Esophagus muscularis mucosa (tissue), 4 donors: ENCODE measurements at regions not wholly inside any gene's neighbourhood (a gene's known extent, or its start where the extent isn't known, plus 50 kb on each side); places are given as distances from the start of the nearest gene placed in this dataset.

Source experiments
- DNase-seq: peaks from one replicate; pipeline ENCODE4 v3.0.0-alpha.2; 2017; ENCODE audit errors: extremely low spot score
- H3K27ac ChIP-seq, 4 donors: fragments of 200-600 bp; sonication (generic); replicated peaks in 1 of 4; 1 replicate in 3 of 4; 2 replicates in 1 of 4; pipeline ENCODE4 v1.5.1; 2016 to 2019; ENCODE audit warnings: mild to moderate bottlenecking in 1 of 4
- H3K27me3 ChIP-seq, 4 donors: fragments of 200-600 bp; sonication (generic); one replicate each; pipeline versions ENCODE4 v1.5.1 to v1.6.0; 2016 to 2019
- H3K36me3 ChIP-seq, 4 donors: fragments of 200-600 bp; sonication (generic); one replicate each; pipeline ENCODE4 v1.5.1; 2016 to 2019
- H3K4me1 ChIP-seq, 4 donors: fragments of 200-600 bp; sonication (generic); one replicate each; pipeline ENCODE4 v1.5.1; 2016 to 2019
- H3K4me3 ChIP-seq, 4 donors: fragments of 200-600 bp; sonication (generic); 1 replicate in 2 of 4; 2 replicates in 2 of 4; pipeline ENCODE4 v1.5.1; 2016 to 2019; ENCODE audit warnings: mild to moderate bottlenecking in 4 of 4, moderate library complexity in 1 of 4
- H3K9me3 ChIP-seq, 4 donors: fragments of 200-600 bp; sonication (generic); 1 replicate in 3 of 4; 2 replicates in 1 of 4; pipeline ENCODE4 v1.5.1; 2016 to 2019
- CTCF ChIP-seq, 3 experiments: fragments of 200-600 bp in 2 of 3; fragments of 450-650 bp in 1 of 3; sonication (generic) in 2 of 3; IDR thresholded peaks; one replicate each; pipeline ENCODE4 v1.5.1; 2017 to 2019; ENCODE audit warnings: antibody characterized with exemption in 3 of 3, mild to moderate bottlenecking in 2 of 3, moderate library complexity in 1 of 3
- EP300 ChIP-seq: sonication (generic); formaldehyde crosslinking; IDR thresholded peaks from one replicate; pipeline ENCODE4 v1.6.1; 2017; ENCODE audit warnings: antibody characterized with exemption
- POLR2A ChIP-seq: fragments of 450-650 bp; IDR thresholded peaks from one replicate; pipeline ENCODE4 v1.6.1; 2017; ENCODE audit warnings: antibody characterized with exemption, moderate library complexity, mild to moderate bottlenecking, low read depth
- POLR2AphosphoS5 ChIP-seq, 2 donors: sonication (generic); formaldehyde crosslinking; IDR thresholded peaks; one replicate each; pipeline ENCODE4 v1.6.1; 2017; ENCODE audit warnings: antibody characterized with exemption in 2 of 2
- WGBS: methylation state at CpG from one replicate; pipeline ENCODE4 v1.1.5; 2018; 5-methylcytosine and 5-hydroxymethylcytosine counted together
- intact Hi-C: fragments of 100-400 bp; cut with DNase I; formaldehyde crosslinking; loops from one replicate; pipeline ENCODE4 v1.15.1; 2023

GRCh38 chr4:175418516-175418915 is 393.5 kb downstream of the GPM6A start:
- intact Hi-C loops: no loop called here
- WGBS: 79% methylated on average over 3 of the region's 3 CpGs
- H3K9me3 ChIP-seq: peaks cover 0 to 32% (median 2%) of the 10 kb centered on the region in 4 donors

GRCh38 chr4:175419236-175419718 is 392.8 kb downstream of the GPM6A start:
- no peaks in the 10 kb centered on the region for H3K27me3 ChIP-seq
- 62% methylated on average over 2 of the region's 2 CpGs for WGBS
- H3K4me3 ChIP-seq: no peak overlapping the region
- intact Hi-C loops: no loop called here
- DNase-seq: no peak
- H3K9me3 ChIP-seq: peaks cover 0 to 24% (median 2%) of the 10 kb centered on the region in 4 donors
- no peaks in the 10 kb centered on the region for H3K36me3 ChIP-seq
- TF ChIP-seq POLR2AphosphoS5 (IDR thresholded peaks at IDR 0.05) (no peak), CTCF (IDR thresholded peaks at IDR 0.05) (no peak), POLR2A (no peak), EP300 (no peak)
- H3K27ac ChIP-seq: no peak overlapping the region
- no peaks in the 10 kb centered on the region for H3K4me1 ChIP-seq

More at GRCh38 chr4:175418516-175418915, 393.5 kb downstream of the GPM6A start:
- H3K27ac ChIP-seq: no peak overlapping the region
- H3K4me1 ChIP-seq: no peaks in the 10 kb centered on the region
- no peak overlapping the region for H3K4me3 ChIP-seq
- H3K27me3 ChIP-seq: no peaks in the 10 kb centered on the region
- no peaks in the 10 kb centered on the region for H3K36me3 ChIP-seq
- DNase-seq: no peak
- TF ChIP-seq CTCF (IDR thresholded peaks at IDR 0.05) (no peak), POLR2AphosphoS5 (IDR thresholded peaks at IDR 0.05) (no peak), POLR2A (no peak), EP300 (no peak)

GRCh38 chr4:175421506-175421905 is 390.6 kb downstream of the GPM6A start:
- no peaks in the 10 kb centered on the region for H3K4me1 ChIP-seq
- H3K27ac ChIP-seq: no peak overlapping the region
- no peaks in the 10 kb centered on the region for H3K27me3 ChIP-seq
- 65% methylated on average over 3 of the region's 3 CpGs for WGBS
- H3K9me3 ChIP-seq: peaks cover 0 to 6% (median under 1%) of the 10 kb centered on the region in 4 donors
- TF ChIP-seq POLR2AphosphoS5 (IDR thresholded peaks at IDR 0.05): no peak
- TF ChIP-seq CTCF (IDR thresholded peaks at IDR 0.05): no peak
- no peak for TF ChIP-seq EP300
- no peak for TF ChIP-seq POLR2A
- H3K4me3 ChIP-seq: no peak overlapping the region
- no peaks in the 10 kb centered on the region for H3K36me3 ChIP-seq
- intact Hi-C loops: no loop called here
- DNase-seq: no peak

DNA sequence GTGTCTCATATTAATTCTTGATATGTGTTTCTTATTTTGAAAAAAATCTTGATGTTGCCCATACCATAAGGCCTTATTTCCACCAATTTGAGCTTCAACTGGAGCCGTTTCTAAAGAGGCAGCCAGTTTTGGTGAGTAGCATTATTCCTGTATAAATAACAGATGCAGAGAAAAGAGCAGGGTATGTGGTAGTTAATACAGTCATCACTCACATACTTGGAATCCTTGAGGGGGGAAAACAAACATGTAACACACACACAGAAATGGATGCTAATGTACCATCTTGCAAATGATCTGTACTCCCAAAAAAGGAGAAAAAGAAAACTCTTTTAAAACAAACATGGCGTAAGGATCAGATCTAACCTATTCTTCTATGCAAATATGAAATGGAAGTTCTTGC is 389.7 kb downstream of the GPM6A start:
- TF ChIP-seq POLR2AphosphoS5 (IDR thresholded peaks at IDR 0.05) (no peak), CTCF (IDR thresholded peaks at IDR 0.05) (no peak), EP300 (no peak), POLR2A (no peak)
- Histone ChIP-seq H3K27ac (no peak overlapping the region), H3K36me3 (no peaks in the 10 kb centered on the region), H3K4me3 (no peak overlapping the region), H3K27me3 (no peaks in the 10 kb centered on the region), H3K9me3 (no peaks in the 10 kb centered on the region), H3K4me1 (no peaks in the 10 kb centered on the region)
- WGBS: 82% methylated on average over 2 of the region's 2 CpGs
- intact Hi-C loops: no loop called here
- no peak for DNase-seq

GRCh38 chr4:175424111-175424510 is 388.0 kb downstream of the GPM6A start:
- no peak overlapping the region for H3K4me3 ChIP-seq
- no peak overlapping the region for H3K27ac ChIP-seq
- TF ChIP-seq POLR2A: no peak
- no peaks in the 10 kb centered on the region for H3K27me3 ChIP-seq
- DNase-seq: no peak
- H3K36me3 ChIP-seq: no peaks in the 10 kb centered on the region
- intact Hi-C loops: no loop called here
- no peaks in the 10 kb centered on the region for H3K4me1 ChIP-seq
- H3K9me3 ChIP-seq: no peaks in the 10 kb centered on the region
- WGBS: 86% methylated on average over 4 of the region's 4 CpGs
